ENCODE measurements at regions not wholly inside any gene's neighbourhood (a gene's known extent, or its start where the extent isn't known, plus 50 kb on each side); places are given as distances from the start of the nearest gene placed in this dataset.

DNA sequence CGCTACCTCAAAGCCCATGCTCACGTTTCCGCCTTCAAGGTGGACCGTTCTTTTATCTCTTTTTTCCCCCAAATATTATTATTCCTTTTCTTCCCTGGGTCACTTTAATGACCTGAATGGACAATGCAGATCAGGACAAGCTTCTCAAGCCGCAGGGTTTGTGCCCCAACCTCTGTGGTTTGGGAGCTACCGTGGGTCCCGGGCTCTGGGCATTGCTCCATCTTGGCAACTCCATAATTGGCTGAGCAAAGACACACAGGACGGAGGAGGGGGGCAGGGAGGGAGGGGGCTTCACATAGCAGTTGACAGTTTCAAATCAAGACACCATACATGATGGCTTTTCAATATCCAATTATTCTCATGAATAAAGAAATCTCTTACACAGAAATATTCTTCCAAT lies 308.1 kb upstream of the FZD8 start:
- Histone ChIP-seq H3K36me3 (ENCODE audit: low read depth) (no peaks in the 10 kb centered on the region), H3K4me3 (ENCODE audit: severe bottlenecking) (no peak overlapping the region), H3K9me3 (ENCODE audit: severe bottlenecking) (no peaks in the 10 kb centered on the region), H3K27ac (ENCODE audit: poor library complexity, severe bottlenecking) (no peak overlapping the region), H3K4me1 (ENCODE audit: insufficient read depth, poor library complexity, severe bottlenecking) (no peaks in the 10 kb centered on the region), H3K27me3 (ENCODE audit: insufficient read depth, poor library complexity, severe bottlenecking) (no peaks in the 10 kb centered on the region)
- DNase-seq (ENCODE audit: low spot score) (no peak), ATAC-seq (ENCODE audit: low read depth) (no peak)
- TF ChIP-seq, protein P1, sequence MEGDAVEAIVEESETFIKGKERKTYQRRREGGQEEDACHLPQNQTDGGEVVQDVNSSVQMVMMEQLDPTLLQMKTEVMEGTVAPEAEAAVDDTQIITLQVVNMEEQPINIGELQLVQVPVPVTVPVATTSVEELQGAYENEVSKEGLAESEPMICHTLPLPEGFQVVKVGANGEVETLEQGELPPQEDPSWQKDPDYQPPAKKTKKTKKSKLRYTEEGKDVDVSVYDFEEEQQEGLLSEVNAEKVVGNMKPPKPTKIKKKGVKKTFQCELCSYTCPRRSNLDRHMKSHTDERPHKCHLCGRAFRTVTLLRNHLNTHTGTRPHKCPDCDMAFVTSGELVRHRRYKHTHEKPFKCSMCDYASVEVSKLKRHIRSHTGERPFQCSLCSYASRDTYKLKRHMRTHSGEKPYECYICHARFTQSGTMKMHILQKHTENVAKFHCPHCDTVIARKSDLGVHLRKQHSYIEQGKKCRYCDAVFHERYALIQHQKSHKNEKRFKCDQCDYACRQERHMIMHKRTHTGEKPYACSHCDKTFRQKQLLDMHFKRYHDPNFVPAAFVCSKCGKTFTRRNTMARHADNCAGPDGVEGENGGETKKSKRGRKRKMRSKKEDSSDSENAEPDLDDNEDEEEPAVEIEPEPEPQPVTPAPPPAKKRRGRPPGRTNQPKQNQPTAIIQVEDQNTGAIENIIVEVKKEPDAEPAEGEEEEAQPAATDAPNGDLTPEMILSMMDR (IDR thresholded peaks at IDR 0.05; ENCODE audit: poor library complexity, severe bottlenecking): no peak

DNA sequence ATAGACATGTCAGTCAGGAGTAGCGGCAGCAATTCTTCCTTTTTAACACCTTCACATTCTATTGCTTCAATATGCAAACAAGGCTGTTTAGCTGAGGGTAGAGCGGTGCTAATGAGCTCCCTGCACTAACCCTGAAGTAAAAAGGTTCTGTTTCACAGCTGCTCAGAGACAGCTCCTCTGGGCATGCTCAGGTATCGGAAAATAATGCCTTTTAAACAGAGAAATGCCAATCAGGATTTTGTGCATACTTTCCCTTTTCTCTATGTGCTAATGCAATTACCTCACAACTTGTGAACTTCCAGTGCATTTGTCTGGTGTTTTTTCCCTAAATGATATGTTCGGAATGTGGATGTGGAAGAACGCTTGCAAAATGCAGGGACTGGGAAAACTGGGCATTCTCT lies 307.7 kb upstream of the FZD8 start:
- no peaks in the 10 kb centered on the region for H3K9me3 ChIP-seq (ENCODE audit: severe bottlenecking)
- H3K4me1 ChIP-seq (ENCODE audit: insufficient read depth, poor library complexity, severe bottlenecking): no peaks in the 10 kb centered on the region
- no peaks in the 10 kb centered on the region for H3K36me3 ChIP-seq (ENCODE audit: low read depth)
- DNase-seq (ENCODE audit: low spot score) (no peak), ATAC-seq (ENCODE audit: low read depth) (no peak)
- no peak overlapping the region for H3K4me3 ChIP-seq (ENCODE audit: severe bottlenecking)
- no peak overlapping the region for H3K27ac ChIP-seq (ENCODE audit: poor library complexity, severe bottlenecking)
- H3K27me3 ChIP-seq (ENCODE audit: insufficient read depth, poor library complexity, severe bottlenecking): no peaks in the 10 kb centered on the region
- TF ChIP-seq, protein P1 (IDR thresholded peaks at IDR 0.05; ENCODE audit: poor library complexity, severe bottlenecking): no peak

DNA sequence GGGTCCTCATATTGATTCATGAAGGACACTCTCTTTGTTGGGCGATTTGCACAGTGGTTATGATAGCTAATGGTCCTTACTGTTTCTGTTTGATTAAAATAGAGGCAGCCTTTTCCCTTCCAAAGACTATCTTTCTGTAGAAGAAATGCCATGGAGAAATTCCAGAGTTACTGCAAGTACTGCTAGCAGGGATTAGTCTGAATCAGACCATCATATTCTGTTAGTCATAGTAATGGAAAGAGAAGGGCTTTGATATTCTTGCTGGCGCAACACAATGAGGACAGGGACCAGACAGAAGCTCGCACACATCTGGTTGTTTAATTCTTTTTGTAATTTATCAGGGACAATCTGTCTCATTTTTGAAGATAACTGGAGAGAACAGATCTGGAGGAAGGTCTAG lies 304.5 kb upstream of the FZD8 start:
- ATAC-seq (ENCODE audit: low read depth) (no peak), DNase-seq (ENCODE audit: low spot score) (no peak)
- Histone ChIP-seq H3K4me1 (ENCODE audit: insufficient read depth, poor library complexity, severe bottlenecking) (no peaks in the 10 kb centered on the region), H3K27me3 (ENCODE audit: insufficient read depth, poor library complexity, severe bottlenecking) (no peaks in the 10 kb centered on the region), H3K9me3 (ENCODE audit: severe bottlenecking) (no peaks in the 10 kb centered on the region), H3K36me3 (ENCODE audit: low read depth) (no peaks in the 10 kb centered on the region), H3K4me3 (ENCODE audit: severe bottlenecking) (no peak overlapping the region), H3K27ac (ENCODE audit: poor library complexity, severe bottlenecking) (no peak overlapping the region)
- TF ChIP-seq, protein P1 (IDR thresholded peaks at IDR 0.05; ENCODE audit: poor library complexity, severe bottlenecking): no peak

DNA sequence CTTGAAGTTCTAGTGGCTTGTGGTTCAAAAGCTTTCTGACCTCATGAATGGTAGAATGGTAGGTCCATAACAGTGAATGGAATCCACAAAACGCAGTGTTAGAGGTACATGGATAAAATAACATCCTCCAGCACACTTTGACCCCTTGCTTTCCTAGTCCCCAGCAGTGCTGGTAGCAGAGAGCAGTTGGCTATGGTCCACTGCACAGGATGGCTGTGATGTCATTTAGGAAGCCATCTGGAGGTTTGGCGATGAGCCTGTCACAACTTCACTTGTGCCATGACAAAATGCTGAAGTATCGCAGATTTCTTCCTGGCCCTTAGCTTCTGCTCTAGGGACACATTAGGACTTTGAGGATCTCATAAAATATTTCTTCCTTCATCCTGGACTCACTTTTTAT lies 300.0 kb upstream of the FZD8 start:
- TF ChIP-seq, protein P1 (IDR thresholded peaks at IDR 0.05; ENCODE audit: poor library complexity, severe bottlenecking): no peak
- Histone ChIP-seq H3K9me3 (ENCODE audit: severe bottlenecking) (no peaks in the 10 kb centered on the region), H3K27me3 (ENCODE audit: insufficient read depth, poor library complexity, severe bottlenecking) (no peaks in the 10 kb centered on the region), H3K27ac (ENCODE audit: poor library complexity, severe bottlenecking) (no peak overlapping the region), H3K4me1 (ENCODE audit: insufficient read depth, poor library complexity, severe bottlenecking) (no peaks in the 10 kb centered on the region), H3K4me3 (ENCODE audit: severe bottlenecking) (no peak overlapping the region), H3K36me3 (ENCODE audit: low read depth) (no peaks in the 10 kb centered on the region)
- ATAC-seq (ENCODE audit: low read depth) (no peak), DNase-seq (ENCODE audit: low spot score) (no peak)

DNA sequence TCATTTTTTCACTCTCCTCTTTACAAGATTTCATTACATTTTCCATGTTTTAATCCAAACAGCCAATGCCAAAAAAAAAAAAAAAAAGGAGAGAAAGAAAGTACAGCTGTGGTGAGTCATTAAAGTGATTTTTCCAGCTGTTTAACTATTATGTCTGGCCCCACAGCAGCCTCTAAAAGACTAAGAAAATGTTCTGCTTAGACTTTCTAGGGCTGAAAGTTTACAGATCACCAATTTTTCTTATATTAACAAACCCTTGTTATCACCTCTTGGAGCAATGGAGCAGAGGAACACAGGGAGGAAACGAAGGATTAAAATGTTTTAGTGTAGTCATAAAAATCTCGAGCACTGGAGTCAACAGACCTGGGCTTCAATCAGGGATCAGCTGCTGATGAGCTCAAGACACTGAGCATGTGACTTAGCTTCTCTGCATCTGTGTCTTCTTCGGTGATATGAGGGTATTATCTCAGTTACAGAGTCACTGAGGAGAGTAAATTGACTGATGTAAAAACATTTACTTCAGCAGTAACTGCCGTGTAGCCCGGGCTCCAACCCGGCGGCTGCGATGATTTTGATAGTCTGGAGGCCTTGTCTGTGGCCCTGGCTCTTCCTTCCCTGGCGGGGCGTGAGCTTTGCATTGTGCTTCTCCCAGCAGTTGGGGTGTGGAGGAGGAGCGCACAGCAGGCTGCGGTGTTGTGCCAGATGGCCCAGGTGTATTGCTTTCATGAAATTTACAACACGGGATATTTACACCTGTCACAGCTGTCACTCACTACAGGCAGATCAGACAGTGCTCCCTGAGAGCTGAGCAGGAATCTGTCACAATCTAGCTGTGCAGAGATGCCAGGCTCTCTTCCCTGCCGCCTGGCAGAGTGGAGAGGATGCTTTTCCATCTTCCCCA lies 298.3 kb upstream of the FZD8 start:
- DNase-seq (ENCODE audit: low spot score) (no peak), ATAC-seq (ENCODE audit: low read depth) (no peak)
- no peaks in the 10 kb centered on the region for H3K9me3 ChIP-seq (ENCODE audit: severe bottlenecking)
- H3K27me3 ChIP-seq (ENCODE audit: insufficient read depth, poor library complexity, severe bottlenecking): no peaks in the 10 kb centered on the region
- no peak overlapping the region for H3K27ac ChIP-seq (ENCODE audit: poor library complexity, severe bottlenecking)
- TF ChIP-seq, protein P1 (IDR thresholded peaks at IDR 0.05; ENCODE audit: poor library complexity, severe bottlenecking): no peak
- H3K4me3 ChIP-seq (ENCODE audit: severe bottlenecking): no peak overlapping the region
- no peaks in the 10 kb centered on the region for H3K36me3 ChIP-seq (ENCODE audit: low read depth)
- no peaks in the 10 kb centered on the region for H3K4me1 ChIP-seq (ENCODE audit: insufficient read depth, poor library complexity, severe bottlenecking)
